CD14-positive monocyte (primary cell): ENCODE measurements at regions not wholly inside any gene's neighbourhood (a gene's known extent, or its start where the extent isn't known, plus 50 kb on each side); places are given as distances from the start of the nearest gene placed in this dataset.
"Not testable (repeated sequence)": the region's sequence is repeated elsewhere in the genome, so short reads cannot be mapped to it uniquely, and the experiment has no call there.

ENCODE experiments used
- DNase-seq, 3 donors: peaks; one replicate each; pipeline ENCODE4 v3.0.0-alpha.2; 2011 to 2022
- H2AFZ ChIP-seq: 2 replicates; pipeline ENCODE4 v1.6.0; 2012; ENCODE audit warnings: mild to moderate bottlenecking, low read depth, low read length, inconsistent platforms; ENCODE audit not compliant: insufficient read depth, poor library complexity, severe bottlenecking
- H3K27ac ChIP-seq, 2 donors: 1 replicate in 1 of 2; 2 replicates in 1 of 2; pipeline ENCODE4 v1.5.1; 2012 to 2013; ENCODE audit warnings: low read length in 2 of 2, control low read depth in 1 of 2, inconsistent platforms in 1 of 2, low read depth in 1 of 2, mild to moderate bottlenecking in 1 of 2
- H3K27me3 ChIP-seq, 2 donors: one replicate each; pipeline versions ENCODE4 v1.6.0 to v1.6.1; 2011 to 2013; ENCODE audit warnings: low read length in 2 of 2; ENCODE audit not compliant: control insufficient read depth in 2 of 2, insufficient read depth in 2 of 2
- H3K36me3 ChIP-seq, 2 donors: replicated peaks in 1 of 2; 1 replicate in 1 of 2; 2 replicates in 1 of 2; pipeline versions ENCODE4 v1.5.1 to v1.6.1; 2012 to 2013; ENCODE audit warnings: low read length in 2 of 2, control low read depth in 1 of 2, inconsistent platforms in 1 of 2, mild to moderate bottlenecking in 1 of 2; ENCODE audit not compliant: insufficient read depth in 2 of 2, control insufficient read depth in 1 of 2
- H3K4me1 ChIP-seq, 2 donors: 1 replicate in 1 of 2; 2 replicates in 1 of 2; pipeline versions ENCODE4 v1.5.1 to v1.6.1; 2012 to 2013; ENCODE audit warnings: low read length in 2 of 2, control low read depth in 1 of 2, inconsistent platforms in 1 of 2, mild to moderate bottlenecking in 1 of 2, moderate library complexity in 1 of 2; ENCODE audit not compliant: insufficient read depth in 2 of 2, control insufficient read depth in 1 of 2
- H3K4me2 ChIP-seq: replicated peaks from 2 replicates; pipeline ENCODE3; 2012; ENCODE audit warnings: low read length, moderate library complexity, mild to moderate bottlenecking; ENCODE audit not compliant: poor library complexity, severe bottlenecking; ENCODE audit errors: extremely low read depth
- H3K4me3 ChIP-seq, 3 experiments: fragments of 200-600 bp in 1 of 3; sonication (generic) in 1 of 3; replicated peaks in 1 of 3; 1 replicate in 2 of 3; 2 replicates in 1 of 3; pipeline ENCODE4 v1.5.1; 2011 to 2013; ENCODE audit warnings: low read length in 3 of 3, mild to moderate bottlenecking in 3 of 3, control low read depth in 2 of 3, low read depth in 2 of 3, inconsistent platforms in 1 of 3, moderate library complexity in 1 of 3
- H3K79me2 ChIP-seq: 2 replicates; pipeline ENCODE4 v1.6.0; 2012; ENCODE audit warnings: mild to moderate bottlenecking, control low read depth, inconsistent platforms, low read length, moderate library complexity; ENCODE audit not compliant: insufficient read depth
- H3K9ac ChIP-seq: 2 replicates; pipeline ENCODE4 v1.6.0; 2017; ENCODE audit warnings: low read length, mild to moderate bottlenecking; ENCODE audit not compliant: insufficient read depth, poor library complexity, severe bottlenecking
- H3K9me3 ChIP-seq, 2 donors: replicated peaks in 1 of 2; 1 replicate in 1 of 2; 2 replicates in 1 of 2; pipeline versions ENCODE4 v1.5.1 to v1.6.1; 2012 to 2013; ENCODE audit warnings: low read length in 2 of 2, control low read depth in 1 of 2; ENCODE audit not compliant: control insufficient read depth in 1 of 2, insufficient read depth in 1 of 2
- H4K20me1 ChIP-seq: 2 replicates; pipeline ENCODE4 v1.6.0; 2012; ENCODE audit warnings: mild to moderate bottlenecking, low read length, control low read depth, moderate library complexity; ENCODE audit not compliant: insufficient read depth
- H3K27ac Mint-ChIP-seq, 7 donors: one replicate each; pipeline ENCODE4 v1.8.0; 2020; ENCODE audit warnings: mild to moderate bottlenecking in 7 of 7, mixed read lengths in 7 of 7, moderate library complexity in 6 of 7, inconsistent platforms in 2 of 7
- H3K27me3 Mint-ChIP-seq, 3 donors: one replicate each; pipeline ENCODE4 v1.8.0; 2021 to 2022; ENCODE audit warnings: low read depth in 3 of 3, mild to moderate bottlenecking in 3 of 3, mixed read lengths in 3 of 3, moderate library complexity in 3 of 3, inconsistent platforms in 1 of 3
- H3K36me3 Mint-ChIP-seq, 2 donors: one replicate each; pipeline ENCODE4 v1.8.0; 2020; ENCODE audit warnings: mixed read lengths in 2 of 2, inconsistent platforms in 1 of 2, mild to moderate bottlenecking in 1 of 2
- H3K4me1 Mint-ChIP-seq: one replicate; pipeline ENCODE4 v1.8.0; 2020; ENCODE audit warnings: mild to moderate bottlenecking, mixed read lengths
- H3K4me3 Mint-ChIP-seq, 2 donors: one replicate each; pipeline ENCODE4 v1.8.0; 2020; ENCODE audit warnings: mild to moderate bottlenecking in 2 of 2, mixed read lengths in 2 of 2, moderate library complexity in 1 of 2
- H3K9me3 Mint-ChIP-seq, 7 donors: one replicate each; pipeline ENCODE4 v1.8.0; 2020 to 2022; ENCODE audit warnings: mixed read lengths in 7 of 7, mild to moderate bottlenecking in 6 of 7, moderate library complexity in 6 of 7, inconsistent platforms in 2 of 7
- WGBS: methylation state at CpG from one replicate; pipeline ENCODE4 v1.1.5; 2013; ENCODE audit warnings: missing lambda C conversion rate; ENCODE audit not compliant: insufficient coverage; 5-methylcytosine and 5-hydroxymethylcytosine counted together
- intact Hi-C, 2 donors: fragments of 100-400 bp; cut with micrococcal nuclease; formaldehyde crosslinking; loops; one replicate each; pipeline versions ENCODE4 v1.15.0 to v1.15.1; 2023
- TF ChIP-seq, protein P1 (sequence below): fragments of 200-600 bp; IDR thresholded peaks from one replicate; pipeline ENCODE4 v1.8.0; 2022; ENCODE audit warnings: antibody characterized with exemption, mild to moderate bottlenecking

- no peak overlapping the region for H3K4me3 ChIP-seq
- no peaks in the 10 kb centered on the region for H3K36me3 ChIP-seq
- no peak overlapping the region for H3K4me2 ChIP-seq
- Mint-ChIP-seq H3K27ac (no peak overlapping the region), H3K4me3 (no peak overlapping the region), H3K27me3 (peaks cover 0 to 5% (median 2%) of the 10 kb centered on the region in 3 donors), H3K9me3 (no peaks in the 10 kb centered on the region), H3K36me3 (no peaks in the 10 kb centered on the region), H3K4me1 (peaks cover 34% of the 10 kb centered on the region)
- H4K20me1 ChIP-seq: no peaks in the 10 kb centered on the region
- H3K4me1 ChIP-seq: peaks cover 10 to 11% of the 10 kb centered on the region in 2 donors
- intact Hi-C loops: no loop called here
- no peaks in the 10 kb centered on the region for H3K9me3 ChIP-seq
- no peak overlapping the region for H3K27ac ChIP-seq
- no peaks in the 10 kb centered on the region for H3K79me2 ChIP-seq
- DNase-seq: no peak
- 37% methylated on average over 6 of the region's 6 CpGs for WGBS
- no peaks in the 10 kb centered on the region for H3K27me3 ChIP-seq
- TF ChIP-seq, protein P1, sequence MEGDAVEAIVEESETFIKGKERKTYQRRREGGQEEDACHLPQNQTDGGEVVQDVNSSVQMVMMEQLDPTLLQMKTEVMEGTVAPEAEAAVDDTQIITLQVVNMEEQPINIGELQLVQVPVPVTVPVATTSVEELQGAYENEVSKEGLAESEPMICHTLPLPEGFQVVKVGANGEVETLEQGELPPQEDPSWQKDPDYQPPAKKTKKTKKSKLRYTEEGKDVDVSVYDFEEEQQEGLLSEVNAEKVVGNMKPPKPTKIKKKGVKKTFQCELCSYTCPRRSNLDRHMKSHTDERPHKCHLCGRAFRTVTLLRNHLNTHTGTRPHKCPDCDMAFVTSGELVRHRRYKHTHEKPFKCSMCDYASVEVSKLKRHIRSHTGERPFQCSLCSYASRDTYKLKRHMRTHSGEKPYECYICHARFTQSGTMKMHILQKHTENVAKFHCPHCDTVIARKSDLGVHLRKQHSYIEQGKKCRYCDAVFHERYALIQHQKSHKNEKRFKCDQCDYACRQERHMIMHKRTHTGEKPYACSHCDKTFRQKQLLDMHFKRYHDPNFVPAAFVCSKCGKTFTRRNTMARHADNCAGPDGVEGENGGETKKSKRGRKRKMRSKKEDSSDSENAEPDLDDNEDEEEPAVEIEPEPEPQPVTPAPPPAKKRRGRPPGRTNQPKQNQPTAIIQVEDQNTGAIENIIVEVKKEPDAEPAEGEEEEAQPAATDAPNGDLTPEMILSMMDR: no peak
- no peak overlapping the region for H2AFZ ChIP-seq
- H3K9ac ChIP-seq: no peak overlapping the region
Measured at GRCh38 chr2:118371515-118371914, 283.2 kb downstream of the INSIG2 start.

DNA sequence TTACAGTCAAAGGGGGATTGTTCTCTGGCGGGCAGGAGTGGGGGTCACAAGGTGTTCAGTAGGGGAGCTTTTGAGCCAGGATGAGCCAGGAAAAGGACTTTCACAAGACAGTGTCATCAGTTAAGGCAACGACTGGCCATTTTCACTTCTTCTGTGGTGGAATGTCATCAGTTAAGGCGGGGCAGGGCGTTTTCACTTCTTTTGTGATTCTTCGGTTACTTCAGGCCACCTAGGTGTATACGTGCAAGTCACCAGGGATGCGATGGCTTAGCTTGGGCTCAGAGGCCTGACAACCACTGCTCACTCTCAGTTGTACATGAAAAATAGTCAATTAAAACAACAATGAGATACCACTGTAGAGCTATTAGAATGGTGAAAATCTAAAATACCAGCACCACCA is 281.2 kb downstream of the INSIG2 start:
- H3K9me3 Mint-ChIP-seq, DNase-seq, H3K36me3 Mint-ChIP-seq, H3K9me3 ChIP-seq, intact Hi-C loops, H3K27ac Mint-ChIP-seq, H3K27me3 ChIP-seq, H3K36me3 ChIP-seq, H3K27ac ChIP-seq, H3K4me2 ChIP-seq, H3K27me3 Mint-ChIP-seq, H2AFZ ChIP-seq, H3K79me2 ChIP-seq, H3K4me3 ChIP-seq, H3K9ac ChIP-seq, H4K20me1 ChIP-seq, H3K4me3 Mint-ChIP-seq: not testable (repeated sequence)
- WGBS: 55% methylated on average over 4 of the region's 7 CpGs
- H3K4me1 Mint-ChIP-seq: peaks cover 26% of the 10 kb centered on the region
- H3K4me1 ChIP-seq: peaks cover 10 to 11% of the 10 kb centered on the region in 2 donors
